NCI-H460 (cell line): ENCODE measurements at regions not wholly inside any gene's neighbourhood (a gene's known extent, or its start where the extent isn't known, plus 50 kb on each side); places are given as distances from the start of the nearest gene placed in this dataset.

ENCODE experiments used
- DNase-seq: peaks from one replicate; pipeline ENCODE4 v3.0.0-alpha.2; 2016; ENCODE audit warnings: low read depth; ENCODE audit errors: extremely low read depth

- no peak for DNase-seq
Observed at GRCh38 chr5:93123127-93123526, 457.9 kb downstream of the NR2F1-AS1 start.

GRCh38 chr5:93122446-93122845 lies 458.6 kb downstream of the NR2F1-AS1 start:
- no peak for DNase-seq

GRCh38 chr5:93120771-93121170 lies 460.2 kb downstream of the NR2F1-AS1 start:
- no peak for DNase-seq

- DNase-seq = no peak
Observed at GRCh38 chr5:93120051-93120450, 461.0 kb downstream of the NR2F1-AS1 start.

- DNase-seq = no peak
Observed at GRCh38 chr5:93117751-93118531, 463.1 kb downstream of the NR2F1-AS1 start.

- no peak for DNase-seq
Observed at GRCh38 chr5:93107805-93108520, 473.1 kb downstream of the NR2F1-AS1 start.

- DNase-seq = no peak
Observed at GRCh38 chr5:93107141-93107540, 473.9 kb downstream of the NR2F1-AS1 start.

GRCh38 chr5:93101661-93102060 lies 479.4 kb downstream of the NR2F1-AS1 start:
- DNase-seq = no peak

- DNase-seq = no peak
Observed at GRCh38 chr5:93100976-93101375, 480.0 kb downstream of the NR2F1-AS1 start.

- no peak for DNase-seq
Observed at GRCh38 chr5:93100428-93100827, 480.6 kb downstream of the NR2F1-AS1 start.

- DNase-seq = no peak
Observed at GRCh38 chr5:93099902-93100347, 481.1 kb downstream of the NR2F1-AS1 start.

- no peak for DNase-seq
Observed at GRCh38 chr5:93096561-93096960, 484.5 kb downstream of the NR2F1-AS1 start.

- DNase-seq = no peak
Observed at GRCh38 chr5:93092349-93093105, 488.5 kb downstream of the NR2F1-AS1 start.

GRCh38 chr5:93090698-93091097 lies 490.3 kb downstream of the NR2F1-AS1 start:
- no peak for DNase-seq

- no peak for DNase-seq
Observed at GRCh38 chr5:93088592-93089389, 492.2 kb downstream of the NR2F1-AS1 start.

- no peak for DNase-seq
Observed at GRCh38 chr5:93087326-93087725, 493.7 kb downstream of the NR2F1-AS1 start.

- no peak for DNase-seq
Observed at GRCh38 chr5:93082981-93083380, 498.0 kb downstream of the NR2F1-AS1 start.

- no peak for DNase-seq
Observed at GRCh38 chr5:93079046-93079445, 502.0 kb downstream of the NR2F1-AS1 start.

GRCh38 chr5:93078082-93079038 lies 502.7 kb downstream of the NR2F1-AS1 start:
- peak; percentile 62 for DNase-seq
